GM21381 (cell line): ENCODE measurements at regions not wholly inside any gene's neighbourhood (a gene's known extent, or its start where the extent isn't known, plus 50 kb on each side); places are given as distances from the start of the nearest gene placed in this dataset.
"Not testable (repeated sequence)": the region's sequence is repeated elsewhere in the genome, so short reads cannot be mapped to it uniquely, and the experiment has no call there.

ENCODE experiments used
- ATAC-seq: cut with Tn5 transposase; IDR thresholded peaks from one replicate; pipeline ENCODE4 v1.9.1; 2021; ENCODE audit warnings: mild to moderate bottlenecking, moderate library complexity; ENCODE audit not compliant: unreplicated experiment

DNA sequence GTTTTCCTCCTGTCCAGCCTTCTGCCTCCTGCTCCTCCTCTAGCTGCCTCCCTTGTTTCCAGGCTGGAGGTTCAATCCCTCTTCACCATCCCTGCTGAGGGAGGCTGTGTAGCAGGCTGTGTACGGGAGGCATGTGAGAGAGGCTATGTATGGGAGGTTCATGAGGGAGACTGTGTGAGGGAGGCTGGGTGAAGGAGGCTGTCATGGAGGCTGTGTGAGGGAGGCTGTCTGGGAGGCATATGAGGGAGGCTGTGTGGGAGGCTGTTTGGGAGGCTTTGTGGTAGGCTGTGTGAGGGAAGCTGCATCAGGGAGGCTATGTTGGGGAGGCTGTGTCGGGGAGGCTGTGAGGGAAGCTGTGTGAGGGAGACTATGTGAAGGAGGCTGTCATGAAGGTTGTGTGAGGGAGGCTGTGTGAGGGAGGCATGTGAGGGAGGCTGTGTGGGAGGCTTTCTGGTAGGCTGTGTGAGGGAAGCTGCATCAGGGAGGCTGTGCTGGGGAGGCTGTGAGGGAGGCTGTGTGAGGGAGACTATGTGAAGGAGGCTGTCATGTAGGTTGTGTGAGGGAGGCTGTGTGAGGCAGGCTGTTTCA, 123.7 kb upstream of the RNF32 start:
- no peak for ATAC-seq

DNA sequence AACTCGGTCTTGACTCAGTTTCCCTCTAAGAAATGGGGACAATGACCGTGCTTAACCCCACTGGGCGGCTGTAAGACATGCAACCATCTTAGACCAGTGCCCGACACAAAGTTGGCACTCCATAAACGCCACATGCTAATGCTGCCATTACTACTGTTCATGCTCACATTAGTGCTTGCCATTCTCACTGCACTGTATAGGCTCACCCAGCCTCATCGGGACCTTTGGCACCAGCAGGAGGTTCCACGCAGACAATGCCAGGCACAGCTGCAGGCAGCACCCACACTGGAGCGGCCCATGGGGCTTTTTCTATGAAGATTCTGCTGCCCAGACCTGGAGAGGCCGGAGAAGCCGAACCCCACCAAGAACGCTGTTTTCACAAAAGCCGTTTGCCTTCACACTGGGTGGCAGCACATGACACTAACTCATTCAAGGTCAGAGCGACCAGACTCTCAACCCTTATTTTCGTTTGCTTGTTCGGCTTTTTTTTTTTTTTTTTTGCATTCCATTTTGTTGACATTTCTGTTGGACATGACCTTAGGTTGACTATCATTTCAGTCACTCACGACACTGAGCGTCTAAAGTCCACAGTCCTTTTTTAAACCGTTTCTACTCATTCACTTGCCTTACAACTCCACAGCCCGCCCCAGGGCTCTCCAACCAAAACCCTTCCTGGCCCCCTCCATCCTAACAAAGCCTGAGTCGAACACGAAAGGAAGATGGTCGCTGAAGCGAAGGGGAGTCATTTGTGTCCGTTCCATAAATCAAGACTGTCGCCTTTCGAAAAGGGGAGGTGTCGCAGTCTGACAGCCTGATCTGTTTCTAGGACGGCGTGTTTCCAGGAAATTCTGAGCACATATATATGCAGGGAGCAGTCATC, 124.4 kb upstream of the RNF32 start:
- no peak for ATAC-seq

DNA sequence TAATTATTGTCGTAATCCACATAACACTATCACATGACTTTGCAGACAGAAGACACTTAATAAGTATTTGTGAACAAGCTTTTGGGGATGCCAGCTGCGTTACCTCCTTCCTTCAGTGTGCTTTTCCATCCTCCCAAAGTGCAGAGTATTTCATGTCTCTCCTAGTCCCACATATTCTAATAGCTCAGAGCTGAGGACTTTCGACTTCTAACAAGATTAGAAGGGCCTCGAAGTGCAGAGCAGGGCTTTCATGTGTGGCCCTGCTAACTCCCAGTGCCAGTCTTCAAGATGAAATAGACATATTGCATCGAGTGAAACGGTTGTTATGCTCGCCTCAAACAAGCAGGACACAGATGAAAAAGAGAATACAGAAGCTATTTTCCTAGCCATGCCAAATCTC, 125.7 kb upstream of the RNF32 start:
- no peak for ATAC-seq

DNA sequence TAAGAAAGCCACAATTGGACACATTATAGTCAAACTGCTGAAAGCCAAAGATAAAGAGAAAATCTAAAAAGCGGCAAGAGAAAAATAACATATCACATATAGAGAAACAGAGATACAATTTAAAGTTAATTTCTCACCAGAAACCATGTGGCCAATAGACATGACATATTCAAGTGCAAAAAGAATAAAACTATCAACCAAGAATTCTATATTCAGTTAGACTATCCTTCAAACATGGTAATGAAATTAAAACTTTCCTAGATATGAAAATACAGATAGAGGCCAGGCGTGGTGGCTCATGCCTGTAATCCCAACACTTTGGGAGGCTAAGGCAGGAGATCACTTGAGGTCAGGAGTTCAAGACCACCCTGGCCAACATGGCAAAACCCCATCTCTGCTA, 129.1 kb upstream of the RNF32 start:
- ATAC-seq: no peak

DNA sequence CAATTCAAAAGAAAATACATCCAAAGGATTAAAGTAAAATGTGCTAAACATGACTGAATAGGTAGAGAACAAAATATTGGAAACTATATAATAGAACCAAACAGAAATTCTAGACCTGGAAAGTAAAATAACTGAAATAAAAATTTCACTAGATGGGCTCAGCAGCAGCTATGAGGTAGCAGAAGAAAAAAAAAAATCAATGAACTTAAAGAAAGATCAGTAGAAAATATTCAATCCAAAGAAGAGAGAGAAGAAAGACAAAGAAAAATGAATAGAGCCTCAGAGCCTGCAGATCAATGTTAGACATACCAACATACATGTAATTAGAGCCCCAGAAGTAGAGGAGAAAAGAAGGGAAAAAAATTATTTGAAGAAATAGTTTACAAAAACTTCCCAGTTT, 129.6 kb upstream of the RNF32 start:
- no peak for ATAC-seq

DNA sequence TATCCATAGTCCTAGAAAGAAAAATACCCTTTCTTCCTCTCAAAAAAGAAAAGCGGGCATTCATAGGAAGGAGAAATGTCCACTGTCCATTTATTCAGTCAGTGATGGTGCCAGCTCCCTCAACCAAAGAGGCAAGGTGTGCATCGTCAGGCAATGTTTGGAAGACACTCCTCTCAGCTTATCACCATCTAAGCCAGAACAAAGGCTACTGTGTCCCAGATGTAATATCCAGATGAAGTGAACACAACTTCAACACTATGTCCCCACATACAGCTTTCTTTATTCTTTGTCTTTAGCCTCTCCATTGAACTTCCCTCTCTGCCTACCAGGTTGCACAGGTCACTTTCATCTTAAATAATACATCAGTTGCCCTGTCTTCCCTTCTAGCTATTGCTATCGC, 131.4 kb upstream of the RNF32 start:
- no peak for ATAC-seq

DNA sequence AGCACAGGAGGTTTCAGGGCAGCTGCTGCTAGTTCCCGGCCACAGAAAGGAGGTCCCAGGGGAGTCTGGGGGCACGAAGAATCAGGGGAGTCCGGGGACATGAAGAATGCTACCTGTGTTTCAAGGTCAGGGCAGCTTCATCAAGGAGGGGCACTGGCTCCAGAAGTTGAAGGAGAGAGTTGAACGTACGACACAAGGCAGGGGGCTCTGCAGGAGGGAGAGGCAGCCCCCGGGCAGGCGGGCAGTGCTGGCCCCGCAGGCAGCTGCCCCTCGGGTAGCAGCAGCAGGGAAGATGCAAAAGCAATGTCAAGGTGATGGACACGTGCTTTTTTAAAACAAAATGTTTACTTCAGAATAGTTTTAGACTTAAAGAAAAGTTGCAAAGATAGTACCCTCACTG, 134.7 kb upstream of the RNF32 start:
- ATAC-seq: no peak

DNA sequence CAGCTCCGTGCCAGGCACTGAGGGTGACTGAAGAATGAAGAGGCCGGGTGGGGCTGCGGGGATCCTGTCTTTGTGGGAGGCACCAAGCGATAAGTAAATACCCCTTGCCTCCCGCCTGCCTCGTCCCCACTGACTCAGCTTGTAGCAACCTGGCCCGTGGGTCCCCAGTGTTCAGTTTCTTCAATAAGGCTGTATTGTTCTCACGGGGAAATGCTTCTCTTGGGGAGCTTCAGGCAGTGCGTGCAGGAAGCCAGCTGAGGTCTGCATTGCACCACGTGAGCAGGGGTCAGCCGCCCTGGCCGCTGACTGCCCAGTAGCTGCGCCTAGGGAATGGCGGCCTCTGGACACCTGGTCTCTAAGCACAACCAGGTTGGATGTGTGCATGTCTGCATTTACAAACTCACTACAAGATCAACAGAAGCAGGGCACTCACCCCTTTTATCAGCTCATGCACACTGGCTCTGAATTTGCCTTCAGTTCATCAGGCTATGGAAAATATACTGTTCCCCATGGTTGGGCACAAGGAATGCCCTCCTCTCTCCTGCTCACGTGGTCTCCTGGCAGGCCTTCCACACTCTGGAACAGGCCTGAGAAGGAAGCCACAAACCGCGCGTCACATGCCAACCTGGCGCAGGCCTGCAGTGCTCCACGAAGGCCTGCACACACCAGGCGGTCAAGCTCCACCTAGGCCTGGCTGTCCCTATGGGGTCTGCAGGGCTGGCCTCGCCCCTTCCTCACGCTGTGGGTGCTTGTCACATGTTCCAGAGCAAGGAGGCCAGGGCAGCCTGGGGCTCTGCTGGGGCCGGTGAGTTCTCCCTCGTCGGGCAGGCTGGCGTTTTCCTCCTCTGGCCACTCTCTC, 135.7 kb upstream of the RNF32 start:
- ATAC-seq: no peak

DNA sequence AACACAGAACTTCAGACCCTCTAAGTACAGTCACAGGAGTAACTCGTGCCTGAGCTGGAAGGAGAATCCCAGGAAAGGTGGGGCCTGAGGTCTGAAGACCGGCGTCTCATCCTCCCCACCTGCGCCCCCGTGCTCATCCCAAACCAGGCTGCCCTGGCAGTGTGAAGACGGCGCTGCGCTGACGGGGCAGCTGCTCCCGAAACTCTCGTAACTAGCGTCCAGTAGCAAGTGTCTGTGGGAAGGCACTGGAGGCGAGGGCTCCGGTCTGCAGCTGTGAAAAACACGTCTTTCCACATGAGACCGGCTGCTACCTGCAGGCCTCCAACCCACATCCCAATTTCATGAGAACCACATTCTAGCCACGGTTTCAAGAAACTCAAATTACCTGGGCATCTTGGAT, 136.6 kb upstream of the RNF32 start:
- ATAC-seq: no peak

DNA sequence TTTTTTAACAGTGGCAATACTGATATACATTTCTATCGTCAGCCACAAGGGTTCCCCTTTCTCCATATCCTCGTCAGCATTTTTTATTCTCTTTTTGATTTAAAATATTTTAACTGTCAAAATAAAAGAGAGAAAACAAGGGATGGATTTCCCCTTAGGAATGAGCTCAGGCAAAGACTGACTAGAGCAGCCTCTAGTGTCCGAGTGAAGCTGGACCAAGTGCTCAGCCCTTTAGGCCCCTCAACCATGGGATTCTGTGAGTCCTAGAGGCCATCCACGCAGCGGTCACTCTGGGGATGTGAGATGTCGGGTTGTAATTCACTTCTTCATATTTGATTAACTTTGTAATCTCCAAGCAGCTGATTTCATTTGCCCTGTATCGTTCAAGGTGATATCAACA, 137.4 kb upstream of the RNF32 start:
- no peak for ATAC-seq

DNA sequence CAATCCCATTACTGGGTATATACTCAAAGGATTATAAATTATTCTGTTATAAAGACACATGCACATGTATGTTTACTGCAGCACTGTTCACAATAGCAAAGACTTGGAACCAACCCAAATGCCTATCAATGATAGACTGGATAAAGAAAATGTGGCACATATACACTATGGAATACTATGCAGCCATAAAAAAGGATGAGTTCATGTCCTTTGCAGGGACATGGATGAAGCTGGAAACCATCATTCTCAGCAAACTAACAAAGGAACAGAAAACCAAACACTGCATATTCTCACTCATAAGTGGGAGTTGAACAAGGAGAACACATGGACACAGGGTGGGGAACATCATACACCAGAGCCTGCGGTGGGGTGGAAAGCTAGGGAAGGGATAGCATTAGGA, 138.8 kb upstream of the RNF32 start:
- not testable (repeated sequence) for ATAC-seq

DNA sequence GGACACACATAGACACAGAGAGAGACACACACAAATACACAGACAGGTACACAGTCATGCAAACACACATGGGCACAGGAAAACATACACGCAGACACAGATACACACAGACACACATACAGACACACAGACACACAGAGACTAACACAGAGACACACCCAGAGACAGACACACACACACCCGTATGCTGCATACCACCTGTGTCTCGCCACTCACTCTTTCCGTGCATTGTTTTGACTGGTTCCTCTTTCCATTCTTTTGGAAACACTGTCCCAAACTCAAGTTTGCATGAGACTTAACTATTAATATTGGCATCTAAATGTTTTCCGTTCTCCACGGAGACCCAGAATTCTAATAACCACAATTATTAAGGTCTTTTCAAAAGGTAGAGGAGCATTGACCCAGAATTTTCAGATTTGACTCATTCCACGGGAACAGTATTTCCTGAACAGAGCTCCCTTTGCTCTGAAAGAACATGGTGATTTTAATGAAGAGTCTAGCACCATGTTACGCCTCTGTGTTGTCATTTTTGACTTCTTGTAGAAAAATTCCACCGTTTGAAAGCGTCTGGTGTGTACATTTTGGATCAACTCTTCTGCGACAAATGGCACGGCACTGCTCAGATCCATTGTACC, 141.2 kb upstream of the RNF32 start:
- no peak for ATAC-seq

DNA sequence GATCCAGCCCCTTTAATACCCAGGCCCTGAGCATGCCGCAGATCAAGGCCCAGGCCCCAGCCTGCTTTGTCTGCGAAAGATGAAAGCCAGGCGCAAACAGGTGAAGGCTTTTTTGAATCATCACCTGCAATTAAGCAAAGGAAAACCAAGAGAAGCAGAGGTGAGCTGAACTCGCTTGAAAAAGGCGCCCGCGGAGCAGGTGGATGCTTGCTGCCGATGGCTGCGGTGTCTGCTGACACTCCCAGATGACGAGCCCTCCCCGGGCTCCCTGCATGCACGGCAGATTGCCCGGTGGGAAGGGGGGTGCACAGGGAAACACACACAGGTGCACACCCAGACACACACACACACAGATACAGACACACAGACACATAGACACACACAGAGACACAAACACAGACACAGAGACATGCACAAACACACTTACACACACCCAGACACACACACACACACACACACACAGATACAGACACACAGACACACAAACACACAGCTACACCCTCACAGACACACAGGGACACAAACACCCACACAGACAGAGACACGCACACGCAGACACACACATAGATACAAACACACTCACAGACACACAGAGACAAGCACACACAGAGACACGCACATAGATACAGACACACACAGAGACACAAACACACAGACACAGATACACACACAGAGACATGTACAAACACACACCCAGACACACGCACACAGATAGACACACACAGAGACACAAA, 142.6 kb upstream of the RNF32 start:
- no peak for ATAC-seq

DNA sequence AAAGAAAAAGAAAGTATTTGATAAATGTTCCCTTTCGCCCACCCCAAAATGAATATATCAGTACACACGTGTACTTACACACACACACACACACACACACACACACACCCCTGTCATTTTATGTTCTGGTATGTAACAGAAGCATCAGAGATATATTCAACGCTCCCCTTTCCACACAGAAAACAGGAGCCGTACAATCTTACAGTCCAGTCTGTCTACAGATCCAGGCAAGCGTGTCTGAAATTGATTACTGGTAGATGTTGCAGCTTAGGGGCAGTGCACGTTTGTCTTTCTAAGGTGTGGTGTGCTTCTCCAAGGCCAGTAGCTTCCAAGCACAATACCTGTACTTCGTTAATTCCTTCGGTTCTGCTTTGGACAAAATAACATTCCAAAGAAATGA, 143.7 kb upstream of the RNF32 start:
- ATAC-seq: no peak

DNA sequence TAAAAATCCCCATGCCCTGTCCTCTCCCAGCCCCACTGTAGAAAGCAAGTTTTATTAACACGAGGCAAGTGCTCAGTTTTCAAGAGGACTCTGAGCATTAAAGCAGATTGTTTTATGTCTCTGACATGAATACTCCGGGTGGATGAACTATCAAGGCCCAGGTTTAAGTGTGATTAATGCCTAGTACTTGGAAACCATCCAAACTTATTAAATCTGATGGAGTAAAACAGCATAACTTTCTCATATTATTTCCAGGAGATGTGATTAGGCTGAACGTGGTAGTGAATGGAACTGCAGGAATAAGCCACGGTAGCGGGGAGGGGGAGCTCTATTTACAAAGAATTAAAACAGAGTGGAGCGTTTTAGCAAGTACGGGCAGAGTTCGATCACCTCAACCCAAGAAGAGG, 144.2 kb upstream of the RNF32 start:
- no peak for ATAC-seq

DNA sequence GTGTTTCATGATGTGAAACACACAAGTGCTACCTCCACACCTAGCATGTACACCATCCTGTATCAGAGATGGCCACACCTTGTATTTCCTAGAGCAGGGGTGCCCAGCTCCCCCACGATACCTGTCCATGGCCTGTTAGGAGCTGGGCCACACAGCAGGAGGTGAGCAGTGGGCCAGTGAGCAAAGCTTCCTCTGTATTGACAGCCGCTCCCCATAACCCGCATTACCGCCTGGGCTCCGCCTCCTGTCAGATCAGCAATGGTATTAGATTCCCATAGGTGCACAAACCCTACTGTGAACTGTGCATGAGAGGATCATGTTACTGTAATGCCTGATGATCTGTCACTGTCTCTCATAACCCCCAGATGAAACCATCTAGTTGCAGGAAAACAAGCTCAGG, 145.6 kb upstream of the RNF32 start:
- ATAC-seq: no peak

DNA sequence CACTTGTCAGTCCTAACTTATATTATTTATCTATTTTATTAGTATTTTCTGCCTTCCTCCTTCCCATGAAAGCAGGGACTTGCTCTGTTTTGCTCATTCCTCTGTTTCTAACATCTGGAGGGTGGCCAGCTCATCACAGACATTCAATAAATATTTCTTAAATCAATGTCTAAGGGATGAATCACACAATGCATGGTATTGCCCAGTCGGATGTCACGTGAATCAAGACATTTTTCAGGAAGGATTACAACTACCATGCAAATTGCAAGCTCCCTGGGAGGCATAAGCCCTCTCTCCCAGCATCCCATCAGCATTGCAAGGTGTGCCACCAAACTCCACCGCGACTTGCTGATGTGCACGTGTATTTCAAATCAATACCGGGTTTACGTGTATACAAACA, 146.6 kb upstream of the RNF32 start:
- no peak for ATAC-seq

DNA sequence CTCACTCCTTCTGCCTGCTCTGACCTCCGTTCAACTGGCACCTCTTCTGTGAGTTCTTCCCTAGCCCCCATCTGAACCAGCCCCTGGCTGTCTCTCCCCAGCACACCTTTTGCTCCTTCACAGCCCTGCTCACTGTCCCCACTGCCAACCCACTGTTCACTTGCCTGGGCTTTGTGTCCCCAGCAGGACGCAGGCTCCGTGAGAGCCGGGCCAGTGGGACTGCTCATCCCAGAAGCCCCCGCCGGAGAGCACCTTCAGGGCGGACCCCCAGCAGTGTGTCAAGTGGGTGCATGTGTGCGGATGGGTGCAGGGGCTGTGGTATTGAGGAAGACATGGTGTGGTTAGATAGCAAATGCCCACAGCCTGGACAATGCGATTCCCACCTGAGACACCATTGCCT, 148.4 kb upstream of the RNF32 start:
- no peak for ATAC-seq

DNA sequence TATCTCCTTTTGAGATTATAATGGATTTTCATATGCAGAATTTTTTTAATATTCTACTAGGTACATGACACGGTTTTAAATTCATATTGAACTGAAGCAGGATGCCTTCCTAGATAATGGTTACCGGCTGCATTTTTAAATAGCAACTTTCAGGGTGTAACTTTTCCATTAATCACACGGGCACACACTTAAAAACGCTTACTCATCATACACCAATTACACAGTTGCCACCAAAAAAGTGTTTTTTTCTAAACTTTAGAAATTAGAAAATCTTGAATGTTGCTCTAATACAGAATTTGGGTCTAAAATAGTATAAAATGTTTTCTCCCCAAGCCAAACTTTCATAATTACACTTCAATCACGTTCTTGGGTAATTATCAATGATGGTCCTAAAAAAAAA, 149.1 kb upstream of the RNF32 start:
- ATAC-seq: no peak

DNA sequence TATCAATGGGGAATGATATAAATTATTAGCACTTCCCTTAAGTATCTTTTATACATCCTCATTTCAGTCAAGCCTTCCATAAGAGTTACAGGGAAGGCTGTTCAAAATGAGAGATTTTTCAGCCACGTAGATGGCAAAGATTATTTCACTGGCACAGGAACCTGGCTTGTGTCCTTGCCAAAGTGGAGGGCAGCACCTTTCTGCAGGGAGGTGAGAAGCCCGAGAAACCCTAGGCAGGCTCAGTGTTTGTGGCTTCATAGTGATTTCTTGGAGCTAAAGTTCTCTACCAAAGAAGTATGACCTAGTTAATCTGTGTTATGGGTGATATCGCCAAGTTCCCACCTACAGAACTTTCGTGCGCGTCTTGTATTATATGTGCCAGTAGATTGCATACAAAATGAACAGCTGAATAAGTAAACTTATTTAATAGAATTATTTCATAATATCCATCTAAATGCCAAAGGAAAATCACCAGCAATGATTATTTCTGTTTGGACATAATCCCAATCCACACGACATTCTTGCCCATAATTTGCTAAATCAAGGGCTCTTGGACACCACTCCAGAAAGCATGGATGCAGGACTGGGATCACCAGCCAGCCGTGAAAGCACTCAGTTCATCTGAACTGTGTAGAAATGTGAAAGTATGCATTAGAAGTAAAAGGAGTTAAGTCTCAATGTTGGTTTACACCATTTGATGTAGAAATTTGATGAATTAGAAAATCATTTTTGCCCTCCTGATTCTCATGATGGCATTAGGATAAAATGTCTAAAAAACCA, 150.4 kb upstream of the RNF32 start:
- no peak for ATAC-seq
